Naive B cell (primary cell): ENCODE measurements at regions not wholly inside any gene's neighbourhood (a gene's known extent, or its start where the extent isn't known, plus 50 kb on each side); places are given as distances from the start of the nearest gene placed in this dataset.

Experiments
- ATAC-seq, 2 donors: fragments of 150-1000 bp; cut with Tn5 transposase; 2 replicates each; pipeline ENCODE4 v1.10.0; 2021; ENCODE audit warnings: low read depth in 2 of 2, mild to moderate bottlenecking in 2 of 2, moderate library complexity in 2 of 2
- DNase-seq: peaks from one replicate; pipeline ENCODE4 v3.0.0; 2022
- H3K27ac Mint-ChIP-seq, 6 donors: one replicate each; pipeline ENCODE4 v1.8.0; 2020 to 2022; ENCODE audit warnings: mild to moderate bottlenecking in 6 of 6, mixed read lengths in 6 of 6, moderate library complexity in 5 of 6, inconsistent platforms in 2 of 6
- H3K27me3 Mint-ChIP-seq, 3 donors: one replicate each; pipeline ENCODE4 v1.8.0; 2021 to 2022; ENCODE audit warnings: mixed read lengths in 3 of 3, mild to moderate bottlenecking in 1 of 3
- H3K36me3 Mint-ChIP-seq, 2 donors: one replicate each; pipeline ENCODE4 v1.8.0; 2020 to 2022; ENCODE audit warnings: mixed read lengths in 2 of 2, inconsistent platforms in 1 of 2, mild to moderate bottlenecking in 1 of 2
- H3K4me1 Mint-ChIP-seq, 3 donors: one replicate each; pipeline ENCODE4 v1.8.0; 2020 to 2022; ENCODE audit warnings: mixed read lengths in 3 of 3, inconsistent platforms in 1 of 3, mild to moderate bottlenecking in 1 of 3, moderate library complexity in 1 of 3
- H3K4me3 Mint-ChIP-seq, 8 donors: one replicate each; pipeline ENCODE4 v1.8.0; 2020 to 2022; ENCODE audit warnings: mild to moderate bottlenecking in 8 of 8, mixed read lengths in 8 of 8, moderate library complexity in 8 of 8, inconsistent platforms in 2 of 8
- H3K9me3 Mint-ChIP-seq, 7 donors: one replicate each; pipeline ENCODE4 v1.8.0; 2020 to 2022; ENCODE audit warnings: mixed read lengths in 7 of 7, mild to moderate bottlenecking in 5 of 7, inconsistent platforms in 2 of 7, moderate library complexity in 1 of 7

- DNase-seq: no peak
- ATAC-seq: no peak
- H3K27ac Mint-ChIP-seq: no peak overlapping the region
- no peaks in the 10 kb centered on the region for H3K36me3 Mint-ChIP-seq
- H3K27me3 Mint-ChIP-seq: no peaks in the 10 kb centered on the region
- H3K4me1 Mint-ChIP-seq: no peaks in the 10 kb centered on the region
- no peak overlapping the region for H3K4me3 Mint-ChIP-seq
- peaks cover 0 to 5% (median 2%) of the 10 kb centered on the region in 7 donors for H3K9me3 Mint-ChIP-seq
These were observed 302.8 kb downstream of the FSCB start for GRCh38 chr14:44204061-44204835.

GRCh38 chr14:44180975-44181374, 326.1 kb downstream of the FSCB start:
- no peak for DNase-seq
- Mint-ChIP-seq H3K9me3 (peaks cover 0 to 10% (median 5%) of the 10 kb centered on the region in 7 donors), H3K27ac (no peak overlapping the region), H3K4me3 (no peak overlapping the region), H3K4me1 (no peaks in the 10 kb centered on the region), H3K36me3 (no peaks in the 10 kb centered on the region), H3K27me3 (no peaks in the 10 kb centered on the region)
- no peak for ATAC-seq

- ATAC-seq (no peak), DNase-seq (no peak)
- Mint-ChIP-seq H3K4me1 (no peaks in the 10 kb centered on the region), H3K27me3 (no peaks in the 10 kb centered on the region), H3K27ac (no peak overlapping the region), H3K9me3 (peaks cover 0 to 17% (median 4%) of the 10 kb centered on the region in 7 donors), H3K36me3 (no peaks in the 10 kb centered on the region), H3K4me3 (peak overlapping the region in 1 of 8 donors; percentile 60)
These were observed 336.5 kb downstream of the FSCB start for GRCh38 chr14:44170556-44170955.

- no peak overlapping the region for H3K4me3 Mint-ChIP-seq
- no peaks in the 10 kb centered on the region for H3K27me3 Mint-ChIP-seq
- no peak for DNase-seq
- no peaks in the 10 kb centered on the region for H3K36me3 Mint-ChIP-seq
- peaks cover 0 to 15% (median 4%) of the 10 kb centered on the region in 7 donors for H3K9me3 Mint-ChIP-seq
- H3K4me1 Mint-ChIP-seq: no peaks in the 10 kb centered on the region
- no peak overlapping the region for H3K27ac Mint-ChIP-seq
- no peak for ATAC-seq
These were observed 337.0 kb downstream of the FSCB start for GRCh38 chr14:44170101-44170500.

GRCh38 chr14:44168566-44168965, 338.5 kb downstream of the FSCB start:
- H3K4me3 Mint-ChIP-seq: no peak overlapping the region

GRCh38 chr14:44166611-44167010, 340.5 kb downstream of the FSCB start:
- DNase-seq (no peak), ATAC-seq (no peak)
- Mint-ChIP-seq H3K9me3 (peaks cover 0 to 7% (median 6%) of the 10 kb centered on the region in 7 donors), H3K4me3 (no peak overlapping the region), H3K36me3 (no peaks in the 10 kb centered on the region), H3K27ac (no peak overlapping the region), H3K27me3 (no peaks in the 10 kb centered on the region), H3K4me1 (no peaks in the 10 kb centered on the region)

More at GRCh38 chr14:44168566-44168965, 338.5 kb downstream of the FSCB start:
- no peak overlapping the region for H3K27ac Mint-ChIP-seq
- H3K4me1 Mint-ChIP-seq: no peaks in the 10 kb centered on the region
- DNase-seq (no peak), ATAC-seq (no peak)
- no peaks in the 10 kb centered on the region for H3K36me3 Mint-ChIP-seq
- H3K9me3 Mint-ChIP-seq: no peaks in the 10 kb centered on the region
- H3K27me3 Mint-ChIP-seq: no peaks in the 10 kb centered on the region

GRCh38 chr14:44165936-44166335, 341.1 kb downstream of the FSCB start:
- H3K27me3 Mint-ChIP-seq: no peaks in the 10 kb centered on the region
- H3K9me3 Mint-ChIP-seq: peaks cover 0 to 7% (median 6%) of the 10 kb centered on the region in 7 donors
- ATAC-seq (no peak), DNase-seq (no peak)
- no peaks in the 10 kb centered on the region for H3K4me1 Mint-ChIP-seq
- no peak overlapping the region for H3K27ac Mint-ChIP-seq
- H3K36me3 Mint-ChIP-seq: no peaks in the 10 kb centered on the region
- no peak overlapping the region for H3K4me3 Mint-ChIP-seq

GRCh38 chr14:44165286-44165685, 341.8 kb downstream of the FSCB start:
- no peaks in the 10 kb centered on the region for H3K4me1 Mint-ChIP-seq
- no peak for DNase-seq
- H3K27me3 Mint-ChIP-seq: no peaks in the 10 kb centered on the region
- peaks cover 0 to 7% (median 6%) of the 10 kb centered on the region in 7 donors for H3K9me3 Mint-ChIP-seq
- ATAC-seq: no peak
- H3K27ac Mint-ChIP-seq: no peak overlapping the region
- H3K36me3 Mint-ChIP-seq: no peaks in the 10 kb centered on the region
- no peak overlapping the region for H3K4me3 Mint-ChIP-seq

- Mint-ChIP-seq H3K27ac (no peak overlapping the region), H3K27me3 (no peaks in the 10 kb centered on the region), H3K9me3 (peaks cover 0 to 7% (median 6%) of the 10 kb centered on the region in 7 donors), H3K36me3 (no peaks in the 10 kb centered on the region), H3K4me1 (no peaks in the 10 kb centered on the region), H3K4me3 (no peak overlapping the region)
- no peak for DNase-seq
- ATAC-seq: no peak
These were observed 343.1 kb downstream of the FSCB start for GRCh38 chr14:44163946-44164345.

- Mint-ChIP-seq H3K4me3 (no peak overlapping the region), H3K9me3 (peaks cover 3 to 13% (median 8%) of the 10 kb centered on the region in 7 donors), H3K27ac (no peak overlapping the region), H3K27me3 (no peaks in the 10 kb centered on the region), H3K36me3 (no peaks in the 10 kb centered on the region), H3K4me1 (no peaks in the 10 kb centered on the region)
- ATAC-seq (no peak), DNase-seq (no peak)
These were observed 344.9 kb downstream of the FSCB start for GRCh38 chr14:44162197-44162596.

GRCh38 chr14:44154874-44155273, 352.2 kb downstream of the FSCB start:
- Mint-ChIP-seq H3K9me3 (peaks cover 2 to 25% (median 12%) of the 10 kb centered on the region in 7 donors), H3K27me3 (no peaks in the 10 kb centered on the region), H3K4me3 (no peak overlapping the region), H3K4me1 (no peaks in the 10 kb centered on the region), H3K36me3 (no peaks in the 10 kb centered on the region), H3K27ac (no peak overlapping the region)
- no peak for DNase-seq
- ATAC-seq: no peak

GRCh38 chr14:44154446-44154845, 352.6 kb downstream of the FSCB start:
- Mint-ChIP-seq H3K4me1 (no peaks in the 10 kb centered on the region), H3K27me3 (no peaks in the 10 kb centered on the region), H3K36me3 (no peaks in the 10 kb centered on the region), H3K27ac (no peak overlapping the region), H3K9me3 (peaks cover 2 to 25% (median 12%) of the 10 kb centered on the region in 7 donors), H3K4me3 (no peak overlapping the region)
- DNase-seq: no peak
- no peak for ATAC-seq

GRCh38 chr14:44151130-44151820, 355.8 kb downstream of the FSCB start:
- DNase-seq (no peak), ATAC-seq (no peak)
- Mint-ChIP-seq H3K27me3 (no peaks in the 10 kb centered on the region), H3K9me3 (peaks cover 0 to 16% (median 6%) of the 10 kb centered on the region in 7 donors), H3K4me3 (no peak overlapping the region), H3K27ac (no peak overlapping the region), H3K36me3 (no peaks in the 10 kb centered on the region), H3K4me1 (no peaks in the 10 kb centered on the region)

GRCh38 chr14:44149597-44149996, 357.5 kb downstream of the FSCB start:
- Mint-ChIP-seq H3K9me3 (peaks cover 0 to 6% (median 3%) of the 10 kb centered on the region in 7 donors), H3K36me3 (no peaks in the 10 kb centered on the region), H3K27me3 (no peaks in the 10 kb centered on the region), H3K27ac (no peak overlapping the region), H3K4me3 (no peak overlapping the region), H3K4me1 (no peaks in the 10 kb centered on the region)
- ATAC-seq (no peak), DNase-seq (no peak)
